ENCODE measurements at regions not wholly inside any gene's neighbourhood (a gene's known extent, or its start where the extent isn't known, plus 50 kb on each side); places are given as distances from the start of the nearest gene placed in this dataset.

- no peak overlapping the region for H2AFZ ChIP-seq (ENCODE audit: low read length)
- H3F3A ChIP-seq (ENCODE audit: insufficient read depth, low read length) = no peaks in the 10 kb centered on the region
- H3K9ac ChIP-seq (ENCODE audit: low read length) = no peak overlapping the region
- H3K4me1 ChIP-seq (ENCODE audit: low read length) = no peaks in the 10 kb centered on the region
- TF ChIP-seq CTCF (IDR thresholded peaks at IDR 0.05; ENCODE audit: low read length) (no peak), EZH2phosphoT487 (IDR thresholded peaks at IDR 0.05; ENCODE audit: low read length) (no peak), EZH2 (optimal IDR thresholded peaks at IDR 0.05; ENCODE audit: low read depth, low read length) (no peak)
- no peaks in the 10 kb centered on the region for H3K27me3 ChIP-seq (replicated peaks; ENCODE audit: insufficient read depth, low read length)
- no peak overlapping the region for H3K27ac ChIP-seq (ENCODE audit: low read length)
- H4K20me1 ChIP-seq (ENCODE audit: insufficient read depth, low read length) = no peaks in the 10 kb centered on the region
- H3K4me2 ChIP-seq (ENCODE audit: low read depth, low read length) = no peak overlapping the region
- DNase-seq = no peak
- no peak overlapping the region for H3K4me3 ChIP-seq (ENCODE audit: low read length)
- H3K9me3 ChIP-seq (replicated peaks; ENCODE audit: insufficient read depth, low read length) = no peaks in the 10 kb centered on the region
- no peaks in the 10 kb centered on the region for H3K36me3 ChIP-seq (replicated peaks; ENCODE audit: insufficient read depth, low read length)
- H3K79me2 ChIP-seq (ENCODE audit: low read length) = no peaks in the 10 kb centered on the region
- H3K9me2 ChIP-seq (replicated peaks; ENCODE audit: insufficient read depth, low read length) = no peaks in the 10 kb centered on the region
Measured at GRCh38 chr9:29198861-29199260, 1625.6 kb upstream of the C9orf72 start.

- no peak overlapping the region for H3K27ac ChIP-seq (ENCODE audit: low read length)
- no peaks in the 10 kb centered on the region for H3K9me2 ChIP-seq (replicated peaks; ENCODE audit: insufficient read depth, low read length)
- no peaks in the 10 kb centered on the region for H3K79me2 ChIP-seq (ENCODE audit: low read length)
- H3F3A ChIP-seq (ENCODE audit: insufficient read depth, low read length) = no peaks in the 10 kb centered on the region
- H3K27me3 ChIP-seq (replicated peaks; ENCODE audit: insufficient read depth, low read length) = no peaks in the 10 kb centered on the region
- H2AFZ ChIP-seq (ENCODE audit: low read length) = no peak overlapping the region
- H3K4me3 ChIP-seq (ENCODE audit: low read length) = no peak overlapping the region
- DNase-seq = no peak
- TF ChIP-seq EZH2phosphoT487 (IDR thresholded peaks at IDR 0.05; ENCODE audit: low read length) (no peak), EZH2 (optimal IDR thresholded peaks at IDR 0.05; ENCODE audit: low read depth, low read length) (no peak), CTCF (IDR thresholded peaks at IDR 0.05; ENCODE audit: low read length) (no peak)
- no peaks in the 10 kb centered on the region for H3K4me1 ChIP-seq (ENCODE audit: low read length)
- H3K9ac ChIP-seq (ENCODE audit: low read length) = no peak overlapping the region
- no peaks in the 10 kb centered on the region for H3K36me3 ChIP-seq (replicated peaks; ENCODE audit: insufficient read depth, low read length)
- H3K4me2 ChIP-seq (ENCODE audit: low read depth, low read length) = no peak overlapping the region
- H3K9me3 ChIP-seq (replicated peaks; ENCODE audit: insufficient read depth, low read length) = no peaks in the 10 kb centered on the region
- H4K20me1 ChIP-seq (ENCODE audit: insufficient read depth, low read length) = no peaks in the 10 kb centered on the region
Measured at GRCh38 chr9:29199975-29200374, 1626.7 kb upstream of the C9orf72 start.

GRCh38 chr9:29200650-29201049 lies 1627.4 kb upstream of the C9orf72 start:
- TF ChIP-seq EZH2 (optimal IDR thresholded peaks at IDR 0.05; ENCODE audit: low read depth, low read length) (no peak), CTCF (IDR thresholded peaks at IDR 0.05; ENCODE audit: low read length) (no peak), EZH2phosphoT487 (IDR thresholded peaks at IDR 0.05; ENCODE audit: low read length) (no peak)
- Histone ChIP-seq H3K27me3 (replicated peaks; ENCODE audit: insufficient read depth, low read length) (no peaks in the 10 kb centered on the region), H4K20me1 (ENCODE audit: insufficient read depth, low read length) (no peaks in the 10 kb centered on the region), H3F3A (ENCODE audit: insufficient read depth, low read length) (no peaks in the 10 kb centered on the region), H3K27ac (ENCODE audit: low read length) (no peak overlapping the region), H3K4me1 (ENCODE audit: low read length) (no peaks in the 10 kb centered on the region), H2AFZ (ENCODE audit: low read length) (no peak overlapping the region), H3K9me3 (replicated peaks; ENCODE audit: insufficient read depth, low read length) (no peaks in the 10 kb centered on the region), H3K4me2 (ENCODE audit: low read depth, low read length) (no peak overlapping the region), H3K9ac (ENCODE audit: low read length) (no peak overlapping the region), H3K9me2 (replicated peaks; ENCODE audit: insufficient read depth, low read length) (no peaks in the 10 kb centered on the region), H3K36me3 (replicated peaks; ENCODE audit: insufficient read depth, low read length) (no peaks in the 10 kb centered on the region), H3K79me2 (ENCODE audit: low read length) (no peaks in the 10 kb centered on the region), H3K4me3 (ENCODE audit: low read length) (no peak overlapping the region)
- no peak for DNase-seq
